Natural killer cell (primary cell): ENCODE measurements at regions not wholly inside any gene's neighbourhood (a gene's known extent, or its start where the extent isn't known, plus 50 kb on each side); places are given as distances from the start of the nearest gene placed in this dataset.

Experiments used
- ATAC-seq, 3 donors: fragments of 150-1000 bp in 2 of 3; fragments of 200-7000 bp in 1 of 3; cut with Tn5 transposase; 1 replicate in 1 of 3; 2 replicates in 2 of 3; pipeline ENCODE4 v1.10.0; 2021; ENCODE audit warnings: mild to moderate bottlenecking in 2 of 3, moderate library complexity in 2 of 3
- DNase-seq, 2 donors: peaks; one replicate each; pipeline versions ENCODE4 v3.0.0 to v3.0.0-alpha.2; 2013 to 2021; ENCODE audit warnings: mixed read lengths in 1 of 2
- H3K27ac ChIP-seq: one replicate; pipeline ENCODE4 v1.5.1; 2013; ENCODE audit warnings: mild to moderate bottlenecking, low read length
- H3K27me3 ChIP-seq: one replicate; pipeline ENCODE4 v1.6.1; 2013; ENCODE audit warnings: low read length; ENCODE audit not compliant: control insufficient read depth, insufficient read depth
- H3K36me3 ChIP-seq: one replicate; pipeline ENCODE4 v1.6.1; 2013; ENCODE audit warnings: low read length; ENCODE audit not compliant: control insufficient read depth, insufficient read depth
- H3K4me1 ChIP-seq: one replicate; pipeline ENCODE4 v1.6.1; 2013; ENCODE audit warnings: low read length; ENCODE audit not compliant: control insufficient read depth, insufficient read depth
- H3K4me3 ChIP-seq: one replicate; pipeline ENCODE4 v1.5.1; 2013; ENCODE audit warnings: low read length
- H3K9me3 ChIP-seq: one replicate; pipeline ENCODE4 v1.6.1; 2013; ENCODE audit warnings: low read length; ENCODE audit not compliant: control insufficient read depth, insufficient read depth
- H3K27ac Mint-ChIP-seq, 2 donors: one replicate each; pipeline ENCODE4 v1.8.0; 2022; ENCODE audit warnings: mild to moderate bottlenecking in 2 of 2, mixed read lengths in 2 of 2, moderate library complexity in 1 of 2
- H3K27me3 Mint-ChIP-seq, 2 donors: one replicate each; pipeline ENCODE4 v1.8.0; 2022; ENCODE audit warnings: low read depth in 2 of 2, mixed read lengths in 2 of 2
- H3K36me3 Mint-ChIP-seq: one replicate; pipeline ENCODE4 v1.8.0; 2022; ENCODE audit warnings: mixed read lengths
- H3K4me1 Mint-ChIP-seq, 2 donors: one replicate each; pipeline ENCODE4 v1.8.0; 2022; ENCODE audit warnings: mixed read lengths in 2 of 2
- H3K4me3 Mint-ChIP-seq: one replicate; pipeline ENCODE4 v1.8.0; 2022; ENCODE audit warnings: mild to moderate bottlenecking, moderate library complexity, mixed read lengths
- H3K9me3 Mint-ChIP-seq, 2 donors: one replicate each; pipeline ENCODE4 v1.8.0; 2022; ENCODE audit warnings: mixed read lengths in 2 of 2
- CTCF ChIP-seq: fragments of 200-600 bp; IDR thresholded peaks from one replicate; pipeline ENCODE4 v1.8.0; 2022; ENCODE audit warnings: antibody characterized with exemption
- WGBS: methylation state at CpG from one replicate; pipeline ENCODE4 v1.1.7; 2013; ENCODE audit warnings: missing lambda C conversion rate; ENCODE audit not compliant: insufficient coverage; 5-methylcytosine and 5-hydroxymethylcytosine counted together
- intact Hi-C: fragments of 100-400 bp; cut with micrococcal nuclease; formaldehyde crosslinking; loops from one replicate; pipeline ENCODE4 v1.14.2; 2022

- Mint-ChIP-seq H3K27ac (no peak overlapping the region), H3K4me3 (no peak overlapping the region), H3K4me1 (no peaks in the 10 kb centered on the region), H3K9me3 (no peaks in the 10 kb centered on the region), H3K27me3 (peaks cover 0 to 14% of the 10 kb centered on the region in 2 donors), H3K36me3 (no peaks in the 10 kb centered on the region)
- Histone ChIP-seq H3K27me3 (peaks cover 2% of the 10 kb centered on the region), H3K27ac (no peak overlapping the region), H3K9me3 (no peaks in the 10 kb centered on the region), H3K4me1 (no peaks in the 10 kb centered on the region), H3K36me3 (no peaks in the 10 kb centered on the region), H3K4me3 (no peak overlapping the region)
- no peak for TF ChIP-seq CTCF
- DNase-seq (no peak), ATAC-seq (no peak)
- WGBS = 45% methylated on average over 11 of the region's 11 CpGs
- intact Hi-C loops = no loop called here
Measured at GRCh38 chr2:121074293-121074932, 210.6 kb downstream of the TFCP2L1 start.

- H3K4me1 ChIP-seq = no peaks in the 10 kb centered on the region
- H3K9me3 ChIP-seq = no peaks in the 10 kb centered on the region
- intact Hi-C loops = no loop called here
- no peak overlapping the region for H3K4me3 ChIP-seq
- H3K27ac ChIP-seq = no peak overlapping the region
- DNase-seq (no peak), ATAC-seq (no peak)
- H3K27me3 Mint-ChIP-seq = peaks cover 4 to 14% of the 10 kb centered on the region in 2 donors
- peaks cover 0 to 3% of the 10 kb centered on the region in 2 donors for H3K4me1 Mint-ChIP-seq
- 12% methylated on average over 13 of the region's 14 CpGs for WGBS
- no peaks in the 10 kb centered on the region for H3K36me3 Mint-ChIP-seq
- H3K36me3 ChIP-seq = no peaks in the 10 kb centered on the region
- no peaks in the 10 kb centered on the region for H3K9me3 Mint-ChIP-seq
- no peak for TF ChIP-seq CTCF
- peaks cover 2% of the 10 kb centered on the region for H3K27me3 ChIP-seq
- H3K4me3 Mint-ChIP-seq = no peak overlapping the region
- H3K27ac Mint-ChIP-seq = no peak overlapping the region
Measured at GRCh38 chr2:121075006-121075551, 209.9 kb downstream of the TFCP2L1 start.

- no peaks in the 10 kb centered on the region for H3K9me3 Mint-ChIP-seq
- H3K36me3 Mint-ChIP-seq = no peaks in the 10 kb centered on the region
- H3K27me3 ChIP-seq = peaks cover 2% of the 10 kb centered on the region
- H3K4me3 ChIP-seq = no peak overlapping the region
- no peaks in the 10 kb centered on the region for H3K9me3 ChIP-seq
- H3K27me3 Mint-ChIP-seq = peaks cover 7 to 14% of the 10 kb centered on the region in 2 donors
- peaks cover 0 to 5% of the 10 kb centered on the region in 2 donors for H3K4me1 Mint-ChIP-seq
- H3K4me3 Mint-ChIP-seq = no peak overlapping the region
- WGBS = 17% methylated on average over 19 of the region's 19 CpGs
- DNase-seq (no peak), ATAC-seq (no peak)
- H3K27ac Mint-ChIP-seq = no peak overlapping the region
- TF ChIP-seq CTCF = no peak
- no peaks in the 10 kb centered on the region for H3K4me1 ChIP-seq
- intact Hi-C loops = no loop called here
- H3K27ac ChIP-seq = no peak overlapping the region
- no peaks in the 10 kb centered on the region for H3K36me3 ChIP-seq
Measured at GRCh38 chr2:121075641-121076497, 209.1 kb downstream of the TFCP2L1 start.
